Uterus (tissue), 3 donors: ENCODE measurements at regions not wholly inside any gene's neighbourhood (a gene's known extent, or its start where the extent isn't known, plus 50 kb on each side); places are given as distances from the start of the nearest gene placed in this dataset.

Source experiments
- DNase-seq, 2 donors: peaks; one replicate each; pipeline ENCODE4 v3.0.0-alpha.2; 2019 to 2020
- H3K27ac ChIP-seq, 2 donors: fragments of 200-600 bp; sonication (generic); 1 replicate in 1 of 2; 2 replicates in 1 of 2; pipeline ENCODE4 v1.5.1; 2016 to 2018
- H3K27me3 ChIP-seq, 2 donors: fragments of 200-600 bp; sonication (generic); one replicate each; pipeline ENCODE4 v1.5.1; 2018 to 2019; ENCODE audit warnings: control low read depth in 1 of 2
- H3K36me3 ChIP-seq, 2 donors: fragments of 200-600 bp; sonication (generic); one replicate each; pipeline ENCODE4 v1.5.1; 2019; ENCODE audit warnings: control low read depth in 1 of 2
- H3K4me1 ChIP-seq, 2 donors: fragments of 200-600 bp; sonication (generic); one replicate each; pipeline ENCODE4 v1.5.1; 2018 to 2019; ENCODE audit warnings: control low read depth in 1 of 2
- H3K4me3 ChIP-seq, 2 donors: fragments of 200-600 bp; sonication (generic); 1 replicate in 1 of 2; 2 replicates in 1 of 2; pipeline ENCODE4 v1.5.1; 2018 to 2019; ENCODE audit warnings: mild to moderate bottlenecking in 1 of 2
- H3K9me3 ChIP-seq, 2 donors: fragments of 200-600 bp; sonication (generic); one replicate each; pipeline ENCODE4 v1.5.1; 2019; ENCODE audit warnings: control low read depth in 1 of 2
- POLR2A ChIP-seq, 2 donors: fragments of 450-650 bp; IDR thresholded peaks; one replicate each; pipeline ENCODE4 v1.6.1; 2016; ENCODE audit warnings: antibody characterized with exemption in 2 of 2, mild to moderate bottlenecking in 1 of 2, moderate library complexity in 1 of 2
- intact Hi-C: fragments of 100-400 bp; cut with DNase I; formaldehyde crosslinking; loops from one replicate; pipeline ENCODE4 v1.15.1; 2023; ENCODE audit warnings: low total_unique reads
- TF ChIP-seq, protein P1 (sequence below), 4 experiments: fragments of 200-600 bp in 2 of 4; fragments of 450-650 bp in 2 of 4; sonication (generic) in 2 of 4; IDR thresholded peaks; one replicate each; pipeline ENCODE4 v1.5.1; 2016 to 2019; ENCODE audit warnings: antibody characterized with exemption in 4 of 4, mild to moderate bottlenecking in 2 of 4, moderate library complexity in 1 of 4
- donor health status: DM: yes; HTN: yes; CAD: no.

DNA sequence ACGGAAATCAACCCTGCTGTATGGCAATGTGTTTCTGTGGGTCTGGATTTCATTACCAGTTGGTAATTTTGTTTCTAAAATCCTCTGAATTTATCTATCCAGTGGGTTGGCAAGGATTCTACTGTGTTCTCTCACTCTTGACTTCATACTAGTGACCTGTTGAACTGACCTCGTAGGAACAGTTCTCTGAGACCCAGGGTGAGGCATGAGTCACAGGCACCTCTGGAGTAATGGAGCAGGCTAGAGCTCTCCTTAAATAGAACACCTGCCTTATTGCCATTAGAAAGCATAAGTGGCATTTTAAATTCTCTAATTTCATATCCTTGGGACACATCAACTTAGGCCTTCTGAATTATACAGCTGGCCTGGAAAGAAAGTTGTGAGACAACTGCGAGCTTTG lies 258.3 kb upstream of the NAV3 start:
- Histone ChIP-seq H3K27ac (no peak overlapping the region), H3K4me3 (no peak overlapping the region), H3K9me3 (no peaks in the 10 kb centered on the region), H3K27me3 (no peaks in the 10 kb centered on the region), H3K4me1 (no peaks in the 10 kb centered on the region), H3K36me3 (no peaks in the 10 kb centered on the region)
- TF ChIP-seq, protein P1, sequence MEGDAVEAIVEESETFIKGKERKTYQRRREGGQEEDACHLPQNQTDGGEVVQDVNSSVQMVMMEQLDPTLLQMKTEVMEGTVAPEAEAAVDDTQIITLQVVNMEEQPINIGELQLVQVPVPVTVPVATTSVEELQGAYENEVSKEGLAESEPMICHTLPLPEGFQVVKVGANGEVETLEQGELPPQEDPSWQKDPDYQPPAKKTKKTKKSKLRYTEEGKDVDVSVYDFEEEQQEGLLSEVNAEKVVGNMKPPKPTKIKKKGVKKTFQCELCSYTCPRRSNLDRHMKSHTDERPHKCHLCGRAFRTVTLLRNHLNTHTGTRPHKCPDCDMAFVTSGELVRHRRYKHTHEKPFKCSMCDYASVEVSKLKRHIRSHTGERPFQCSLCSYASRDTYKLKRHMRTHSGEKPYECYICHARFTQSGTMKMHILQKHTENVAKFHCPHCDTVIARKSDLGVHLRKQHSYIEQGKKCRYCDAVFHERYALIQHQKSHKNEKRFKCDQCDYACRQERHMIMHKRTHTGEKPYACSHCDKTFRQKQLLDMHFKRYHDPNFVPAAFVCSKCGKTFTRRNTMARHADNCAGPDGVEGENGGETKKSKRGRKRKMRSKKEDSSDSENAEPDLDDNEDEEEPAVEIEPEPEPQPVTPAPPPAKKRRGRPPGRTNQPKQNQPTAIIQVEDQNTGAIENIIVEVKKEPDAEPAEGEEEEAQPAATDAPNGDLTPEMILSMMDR (IDR thresholded peaks at IDR 0.05): no peak
- TF ChIP-seq POLR2A (IDR thresholded peaks at IDR 0.05): no peak
- intact Hi-C loops: no loop called here
- no peak for DNase-seq

GRCh38 chr12:77571768-77572167 lies 258.9 kb upstream of the NAV3 start:
- H3K4me3 ChIP-seq: no peak overlapping the region
- H3K27me3 ChIP-seq: no peaks in the 10 kb centered on the region
- H3K9me3 ChIP-seq: no peaks in the 10 kb centered on the region
- no peaks in the 10 kb centered on the region for H3K36me3 ChIP-seq
- H3K4me1 ChIP-seq: no peaks in the 10 kb centered on the region
- DNase-seq: no peak
- TF ChIP-seq POLR2A (IDR thresholded peaks at IDR 0.05): no peak
- TF ChIP-seq, protein P1 (IDR thresholded peaks at IDR 0.05): no peak
- intact Hi-C loops: no loop called here
- no peak overlapping the region for H3K27ac ChIP-seq

DNA sequence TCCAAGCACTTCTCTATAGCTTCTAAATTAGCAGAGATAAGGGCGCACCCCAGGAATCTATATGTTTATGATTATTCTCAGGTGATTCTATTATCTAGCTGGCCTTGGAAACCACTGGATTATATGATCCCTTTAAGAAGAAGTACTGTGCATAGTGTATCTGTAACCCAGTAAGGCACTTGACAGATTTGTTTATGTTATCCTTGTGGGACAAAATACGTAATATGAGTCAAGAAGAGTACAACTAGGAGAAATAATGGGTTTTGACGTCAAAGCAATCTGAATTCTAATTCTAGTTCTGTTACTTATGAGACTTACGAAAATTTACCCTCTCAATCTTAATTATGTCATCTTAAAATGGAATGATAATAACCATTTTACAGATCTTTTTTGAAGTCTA lies 259.6 kb upstream of the NAV3 start:
- Histone ChIP-seq H3K4me3 (no peak overlapping the region), H3K27ac (no peak overlapping the region), H3K36me3 (no peaks in the 10 kb centered on the region), H3K4me1 (no peaks in the 10 kb centered on the region), H3K27me3 (no peaks in the 10 kb centered on the region), H3K9me3 (no peaks in the 10 kb centered on the region)
- TF ChIP-seq POLR2A (IDR thresholded peaks at IDR 0.05): no peak
- TF ChIP-seq, protein P1 (IDR thresholded peaks at IDR 0.05): no peak
- DNase-seq: no peak
- intact Hi-C loops: no loop called here

DNA sequence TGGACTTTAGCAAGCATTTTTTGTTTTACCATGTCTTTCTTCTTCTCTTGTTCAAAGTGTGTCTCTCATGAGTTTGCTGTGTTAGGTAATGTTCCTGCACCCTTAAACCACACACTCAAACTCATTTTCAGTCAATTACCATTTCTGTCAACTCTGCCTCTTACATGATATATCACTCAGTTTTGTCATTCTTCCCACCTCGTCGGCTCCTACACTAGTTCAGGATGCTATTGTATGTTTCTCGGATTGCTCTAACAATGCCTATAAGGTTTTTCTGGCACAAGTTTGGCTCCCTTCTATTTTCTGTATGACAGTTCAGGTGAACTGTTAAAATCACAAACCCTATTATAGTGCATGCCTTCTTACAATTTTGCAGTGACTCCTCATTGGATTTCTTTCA lies 260.8 kb upstream of the NAV3 start:
- TF ChIP-seq, protein P1 (IDR thresholded peaks at IDR 0.05): no peak
- no peak for TF ChIP-seq POLR2A (IDR thresholded peaks at IDR 0.05)
- H3K27me3 ChIP-seq: no peaks in the 10 kb centered on the region
- intact Hi-C loops: no loop called here
- no peak overlapping the region for H3K27ac ChIP-seq
- no peak for DNase-seq
- no peaks in the 10 kb centered on the region for H3K4me1 ChIP-seq
- no peaks in the 10 kb centered on the region for H3K36me3 ChIP-seq
- H3K9me3 ChIP-seq: no peaks in the 10 kb centered on the region
- H3K4me3 ChIP-seq: no peak overlapping the region

GRCh38 chr12:77560714-77561113 lies 270.0 kb upstream of the NAV3 start:
- no peaks in the 10 kb centered on the region for H3K9me3 ChIP-seq
- TF ChIP-seq, protein P1 (IDR thresholded peaks at IDR 0.05): no peak
- TF ChIP-seq POLR2A (IDR thresholded peaks at IDR 0.05): no peak
- no peaks in the 10 kb centered on the region for H3K27me3 ChIP-seq
- H3K4me1 ChIP-seq: no peaks in the 10 kb centered on the region
- no peak overlapping the region for H3K4me3 ChIP-seq
- DNase-seq: no peak
- intact Hi-C loops: no loop called here
- no peak overlapping the region for H3K27ac ChIP-seq
- H3K36me3 ChIP-seq: no peaks in the 10 kb centered on the region
